NCI-H510A (cell line): ENCODE measurements at regions not wholly inside any gene's neighbourhood (a gene's known extent, or its start where the extent isn't known, plus 50 kb on each side); places are given as distances from the start of the nearest gene placed in this dataset.
"Not testable (repeated sequence)": the region's sequence is repeated elsewhere in the genome, so short reads cannot be mapped to it uniquely, and the experiment has no call there.

Source experiments
- DNase-seq: peaks from one replicate; lab custom pipeline; 2025; lab: John Stamatoyannopoulos, UW

DNA sequence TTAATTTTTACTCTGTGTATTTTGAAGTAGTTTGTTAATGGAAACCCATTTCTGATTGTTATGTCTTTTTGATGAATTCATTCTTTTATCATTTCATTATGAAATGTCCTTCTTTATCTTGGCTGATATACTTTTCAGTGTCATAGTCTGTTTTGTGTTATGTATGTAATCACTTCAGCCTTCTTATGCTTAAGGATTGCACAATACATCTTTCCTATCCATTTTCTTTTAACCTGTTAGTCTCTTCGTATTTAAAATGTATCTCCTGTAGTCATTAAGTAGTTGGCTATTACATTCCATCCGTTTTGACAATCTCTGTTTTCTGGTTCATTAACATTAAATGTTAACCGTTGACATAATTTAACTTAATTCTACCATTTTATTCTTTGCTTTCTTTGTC, 344.6 kb upstream of the CTNND2 start:
- no peak for DNase-seq

DNA sequence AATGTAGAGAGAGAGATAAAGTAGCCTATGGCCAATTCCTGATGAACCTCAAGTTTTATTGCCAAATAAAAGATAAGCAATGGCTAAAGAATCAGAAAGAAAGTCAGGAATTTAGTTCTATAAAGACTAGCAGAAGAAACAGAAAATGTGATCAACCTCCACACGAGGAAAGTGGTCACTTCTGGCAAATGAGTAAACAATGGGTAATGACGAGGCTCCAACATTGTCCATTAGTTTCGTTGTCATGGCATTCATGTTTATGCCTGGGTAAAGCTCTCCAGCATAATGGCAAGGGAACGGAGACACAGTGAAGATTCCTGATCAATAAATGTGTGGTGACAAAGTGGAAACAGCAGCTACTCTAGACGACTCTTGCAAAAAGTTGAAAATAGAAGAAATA, 341.8 kb upstream of the CTNND2 start:
- DNase-seq: no peak

DNA sequence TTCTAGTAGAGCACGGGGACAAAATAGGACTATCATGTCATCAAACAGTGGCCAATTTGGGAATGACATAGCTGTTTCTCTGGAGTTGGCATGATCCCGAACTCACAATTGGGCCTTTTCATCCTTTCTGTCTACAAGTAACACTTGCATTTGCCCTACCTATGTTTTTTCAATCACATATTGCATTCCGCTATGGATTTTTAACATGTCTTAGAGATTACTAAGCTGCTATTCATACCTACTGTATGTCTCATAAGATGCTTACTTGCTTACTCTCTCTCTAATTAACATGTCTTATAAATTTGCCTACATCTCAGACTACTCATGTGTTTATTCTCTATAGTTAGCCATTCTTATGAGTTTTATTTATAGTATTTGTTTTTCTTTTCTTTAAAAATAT, 341.2 kb upstream of the CTNND2 start:
- no peak for DNase-seq

DNA sequence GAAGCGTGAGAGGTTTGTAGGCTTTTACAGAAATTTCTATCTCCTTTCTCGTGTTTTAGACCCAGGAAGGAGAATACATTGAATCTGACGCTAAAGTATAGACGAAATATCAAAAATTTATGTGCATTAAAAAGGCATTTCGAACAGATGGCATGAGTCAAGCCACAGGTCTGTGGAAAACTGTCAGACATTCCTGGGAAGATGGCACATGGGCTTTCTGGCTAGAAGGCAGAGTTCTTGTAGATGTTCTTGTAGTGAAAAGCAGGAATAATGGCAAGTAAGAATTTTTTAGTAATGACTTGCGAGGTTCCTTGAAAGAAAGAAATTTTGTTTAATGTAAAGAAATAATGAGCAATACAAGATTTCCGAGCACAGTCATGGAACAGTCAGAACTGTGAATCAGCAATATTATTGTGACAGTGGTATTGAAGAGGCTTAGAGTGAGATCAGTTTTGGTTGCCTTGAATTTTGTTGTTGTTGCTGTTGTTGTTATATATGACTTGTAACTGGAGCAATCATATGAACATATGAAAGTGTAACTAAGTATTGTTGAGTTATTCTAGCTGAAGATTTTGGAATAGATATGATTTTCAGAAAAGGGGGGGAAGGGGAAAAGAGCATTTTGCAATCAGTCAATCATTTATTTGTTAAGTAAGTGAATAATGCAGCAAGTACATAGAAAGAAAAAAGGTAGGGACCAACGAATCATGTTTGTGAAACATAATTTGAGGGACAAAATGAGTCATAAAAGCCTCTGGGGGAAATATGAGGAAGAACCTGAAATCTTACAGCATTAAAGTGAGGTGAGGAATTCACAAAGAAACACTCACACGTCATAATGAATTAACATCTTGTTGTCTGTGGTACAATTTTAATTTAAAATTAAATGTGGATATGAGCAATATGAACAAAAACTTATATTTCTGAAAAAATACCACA, 339.0 kb upstream of the CTNND2 start:
- no peak for DNase-seq

DNA sequence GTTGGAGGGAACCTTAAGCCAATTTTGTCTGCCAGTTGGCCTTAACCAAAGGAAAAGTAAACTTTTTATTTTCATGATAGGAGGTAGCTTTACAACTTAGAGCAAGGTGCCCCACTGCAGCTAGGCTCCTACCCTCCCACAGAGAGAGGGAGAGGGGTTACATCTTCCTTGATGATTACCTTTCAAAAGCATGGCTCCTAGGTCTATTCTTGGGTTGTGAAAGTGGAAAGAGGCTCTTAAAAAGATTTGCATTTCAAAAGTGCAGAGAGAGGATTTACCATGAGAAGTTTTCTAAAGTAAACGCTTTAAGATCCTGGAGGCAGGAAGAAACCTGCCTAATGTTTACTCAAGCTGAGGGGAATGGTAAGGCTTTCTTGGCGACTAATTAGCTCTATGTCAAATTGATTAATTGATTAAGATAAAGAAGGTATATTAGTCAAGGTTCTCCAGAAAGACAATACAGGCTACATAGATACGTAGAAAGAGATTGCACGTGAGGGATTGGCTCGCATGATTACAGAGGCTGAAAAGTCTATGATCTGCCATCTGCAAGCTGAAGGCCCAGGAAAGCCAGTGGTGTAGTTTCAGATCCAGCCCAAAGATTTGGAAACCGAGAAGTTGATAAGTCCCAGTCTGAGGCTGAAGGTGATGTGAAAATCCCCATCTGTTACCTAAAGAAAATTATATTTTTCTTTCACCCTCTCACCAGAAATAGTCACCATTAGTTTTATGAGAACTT, 333.8 kb upstream of the CTNND2 start:
- DNase-seq: no peak

DNA sequence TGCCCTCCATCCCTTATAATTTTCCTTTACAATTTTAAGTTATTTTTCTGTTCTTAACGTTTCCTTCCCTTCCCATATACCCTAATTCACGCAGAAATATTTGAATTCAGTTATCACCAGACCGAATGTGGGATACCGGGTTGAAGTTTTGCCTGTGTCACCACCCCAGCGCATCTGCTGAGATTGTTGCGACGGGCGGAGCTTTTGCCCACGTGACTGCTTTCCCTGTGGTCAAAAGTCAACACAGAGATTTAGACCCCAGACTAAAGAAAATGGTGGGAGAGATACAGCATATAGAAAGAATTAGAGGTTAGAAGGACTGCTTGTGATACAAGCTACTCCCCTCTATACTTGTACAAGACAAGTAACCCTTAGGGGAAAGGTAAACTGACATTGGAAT, 326.4 kb upstream of the CTNND2 start:
- no peak for DNase-seq

DNA sequence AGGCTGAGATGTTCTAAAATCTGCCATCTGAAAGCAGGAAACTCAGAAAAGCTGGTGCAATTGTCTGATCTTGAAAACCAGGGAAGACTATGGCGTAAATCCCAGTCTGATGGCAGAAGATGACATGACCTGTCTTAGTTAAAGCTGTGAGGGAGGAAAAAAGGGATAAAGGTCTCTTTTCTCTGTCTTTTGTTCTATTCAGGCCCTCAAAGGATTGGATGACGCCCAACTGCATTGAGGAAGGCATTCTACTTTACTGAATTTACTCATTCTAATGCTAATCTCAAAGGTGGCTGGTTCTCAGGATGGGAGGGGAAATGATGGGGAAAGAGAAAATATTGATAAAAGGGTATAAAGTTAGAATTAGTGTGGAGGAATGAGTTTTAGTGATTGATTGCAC, 312.8 kb upstream of the CTNND2 start:
- no peak for DNase-seq

DNA sequence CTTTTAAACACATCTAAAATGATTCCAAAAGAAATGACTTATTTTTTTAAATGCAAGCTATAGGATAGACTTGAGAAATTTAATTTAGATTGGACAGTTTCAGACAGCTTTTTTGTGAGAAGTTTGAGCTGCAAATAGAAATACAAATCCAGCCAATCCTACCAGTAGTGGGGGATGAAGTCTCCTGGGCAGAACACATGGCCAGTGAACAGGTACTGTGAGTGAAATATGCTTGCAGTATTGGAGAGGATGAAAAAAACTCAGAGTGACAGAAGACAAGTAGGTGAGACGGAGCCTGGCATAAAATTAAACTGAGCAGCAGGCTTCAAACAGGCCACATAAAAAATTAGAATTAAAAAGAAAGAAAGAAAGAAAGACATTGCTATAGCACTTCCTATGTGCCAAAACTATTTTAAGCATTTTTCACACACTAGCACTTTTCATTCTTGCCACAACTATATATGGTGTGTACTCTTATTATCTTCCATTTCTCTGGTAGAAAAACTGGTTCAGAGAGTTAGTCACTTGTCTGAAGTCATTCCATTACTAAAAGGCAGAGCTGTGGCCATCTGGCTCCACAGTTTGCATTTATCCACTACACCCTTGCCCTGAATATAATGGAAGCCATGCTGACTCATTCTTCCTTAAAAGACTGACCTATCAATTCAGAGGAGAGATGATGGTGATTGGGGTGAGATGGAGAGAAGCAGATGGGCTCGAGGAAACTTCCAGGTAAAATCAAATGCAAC, 310.2 kb upstream of the CTNND2 start:
- DNase-seq: no peak

DNA sequence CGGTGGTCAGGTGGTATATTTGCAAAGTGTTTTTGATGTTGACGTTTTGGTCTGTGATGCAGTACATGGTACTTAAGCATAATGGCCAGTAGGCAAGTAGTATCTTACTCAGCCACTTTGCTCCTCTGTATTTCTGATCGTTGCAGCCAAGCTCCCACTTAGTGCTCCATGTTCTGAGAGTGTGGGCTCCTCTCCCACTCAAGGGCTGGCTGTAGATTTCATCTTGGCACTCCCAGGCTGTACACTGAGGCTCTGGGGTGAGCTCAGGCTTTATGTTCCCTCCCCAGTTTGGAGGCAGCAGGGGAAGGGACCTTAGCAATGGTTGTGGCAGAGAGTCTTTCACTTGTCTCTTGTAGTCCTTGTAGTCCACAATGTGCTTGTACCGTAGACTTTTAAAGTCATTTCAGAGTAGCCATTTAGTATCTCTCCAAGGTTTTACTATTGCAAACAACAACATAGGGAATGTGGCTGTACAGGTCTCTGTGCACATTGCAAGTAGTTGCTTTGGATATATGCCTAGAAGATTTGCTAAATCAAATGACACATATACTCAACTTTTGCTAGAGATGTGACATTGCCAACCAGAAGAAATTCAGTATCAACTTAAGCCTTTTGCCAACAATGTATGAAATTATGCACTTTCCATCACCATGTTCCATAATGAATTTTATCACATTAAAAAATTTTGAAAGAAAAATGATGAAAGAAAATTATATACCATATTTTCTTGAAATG, 304.3 kb upstream of the CTNND2 start:
- no peak for DNase-seq

DNA sequence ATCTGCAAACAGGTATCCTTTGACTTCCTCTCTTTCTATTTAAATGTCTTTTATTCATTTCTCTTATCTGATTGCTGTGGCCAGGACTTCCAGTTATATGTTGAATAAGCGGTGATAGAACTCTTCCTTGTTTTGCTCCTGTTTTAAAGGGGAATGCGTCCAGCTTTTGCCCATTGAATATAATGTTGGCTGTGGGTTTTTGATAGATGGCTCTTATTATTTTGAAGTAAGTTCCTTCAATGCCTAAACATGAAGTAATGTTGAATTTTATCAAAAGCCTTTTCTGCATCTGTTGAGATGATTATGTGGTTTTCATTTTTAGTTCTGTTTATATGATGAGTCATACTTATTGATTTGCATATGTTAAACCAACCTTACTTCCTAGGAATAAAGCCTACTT, 300.5 kb upstream of the CTNND2 start:
- no peak for DNase-seq

DNA sequence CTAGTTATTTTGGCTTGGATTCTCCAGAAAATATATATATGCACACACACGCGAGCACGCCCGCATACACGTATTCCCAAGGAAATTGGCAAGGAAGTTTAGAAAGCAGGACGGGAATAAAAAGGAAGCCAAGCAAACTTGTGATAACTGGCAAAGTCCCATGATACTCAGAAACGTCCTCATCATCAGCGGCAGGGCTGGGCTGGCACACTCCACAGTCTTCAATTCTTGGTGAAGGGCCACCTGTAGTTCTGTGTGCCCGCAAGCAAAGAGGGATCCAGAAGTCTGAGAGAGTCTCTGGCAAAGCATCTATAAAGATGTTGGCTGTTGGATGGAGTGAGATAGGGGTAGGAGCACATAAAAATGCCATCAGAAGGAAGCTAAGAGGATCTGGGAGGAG, 289.3 kb upstream of the CTNND2 start:
- no peak for DNase-seq

DNA sequence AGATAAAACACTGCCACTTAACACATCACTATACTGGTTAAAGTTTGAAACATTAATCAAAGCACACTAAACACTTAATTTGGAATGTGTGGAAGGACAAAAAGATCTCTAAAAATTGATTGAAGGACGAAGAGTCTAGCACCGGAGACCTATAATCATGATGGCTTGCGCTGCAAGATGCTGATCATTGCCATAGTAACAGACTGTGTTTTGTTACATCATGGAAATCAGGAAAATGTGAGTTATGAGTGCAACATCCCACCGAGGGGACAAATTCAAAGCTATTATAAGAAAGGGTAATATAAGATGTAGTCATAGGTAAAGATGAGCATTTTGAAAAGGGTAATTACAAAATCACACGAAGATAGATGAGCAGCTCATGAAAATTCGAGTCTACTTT, 278.8 kb upstream of the CTNND2 start:
- DNase-seq: no peak

DNA sequence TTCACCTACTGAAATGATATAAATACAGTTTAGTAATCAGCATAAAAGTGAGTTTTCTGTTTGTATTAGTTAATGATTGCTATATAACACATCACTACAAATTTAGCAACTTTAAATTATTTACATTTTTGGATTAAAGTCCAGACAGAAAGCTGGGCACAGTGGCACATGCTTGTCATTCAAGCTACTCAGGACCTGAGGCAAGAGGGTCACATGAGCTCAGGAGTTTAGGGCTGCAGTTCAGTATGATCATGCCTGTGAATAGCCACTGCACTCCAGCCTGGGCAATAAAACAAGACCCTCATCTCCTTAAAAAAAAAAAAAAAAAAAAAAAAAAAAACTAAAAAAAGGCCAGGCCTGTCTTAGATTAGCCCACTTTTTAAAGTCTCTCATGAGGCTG, 273.6 kb upstream of the CTNND2 start:
- DNase-seq: no peak

DNA sequence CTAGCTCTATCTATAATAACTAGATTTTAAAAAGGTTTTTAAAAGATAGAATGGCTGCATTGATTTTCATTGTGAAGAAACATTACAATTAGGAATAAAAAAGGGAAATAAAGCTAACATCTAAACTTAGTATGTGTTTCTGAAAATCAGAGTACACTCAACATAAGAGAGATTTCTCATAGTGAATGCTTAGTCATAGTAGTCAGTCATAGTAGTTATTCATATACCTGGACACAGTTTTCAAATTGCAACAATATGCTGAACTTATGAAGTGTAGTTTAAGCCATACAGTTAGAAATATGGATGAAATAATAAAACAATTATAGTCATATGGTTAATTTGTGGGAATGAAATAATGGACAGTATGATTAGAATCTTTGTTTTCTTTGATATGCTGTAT, 273.0 kb upstream of the CTNND2 start:
- no peak for DNase-seq

DNA sequence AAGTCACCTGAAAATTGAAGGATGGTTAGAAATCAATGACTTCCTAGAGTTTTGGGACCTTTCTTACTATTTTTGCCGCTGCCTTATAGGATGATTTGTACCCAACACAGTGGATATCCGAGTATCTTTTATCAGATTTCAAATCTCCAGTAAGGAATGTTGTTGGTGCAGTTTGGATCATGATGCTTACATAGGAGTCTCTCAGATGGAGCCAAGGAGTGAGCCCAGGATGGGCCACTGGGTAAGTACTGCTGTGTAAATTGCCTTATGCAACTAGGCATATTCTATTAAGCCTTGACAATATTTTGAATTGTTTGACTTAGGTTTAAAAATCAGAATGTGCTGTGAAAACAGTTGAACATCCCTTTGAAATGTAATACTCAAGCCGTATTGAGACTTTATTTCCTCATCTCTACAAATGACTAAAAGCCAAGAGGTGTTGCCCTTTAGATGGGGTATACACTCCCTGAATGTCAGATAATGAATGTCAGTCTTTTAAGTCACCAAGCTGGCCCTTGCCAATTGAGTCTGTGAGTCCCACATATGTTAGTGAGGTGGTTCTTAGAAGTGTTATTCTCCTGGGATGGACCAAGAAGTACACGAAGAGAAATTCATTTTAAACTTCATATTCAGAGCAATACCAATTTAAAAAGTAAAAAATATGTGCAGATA, 271.8 kb upstream of the CTNND2 start:
- no peak for DNase-seq

DNA sequence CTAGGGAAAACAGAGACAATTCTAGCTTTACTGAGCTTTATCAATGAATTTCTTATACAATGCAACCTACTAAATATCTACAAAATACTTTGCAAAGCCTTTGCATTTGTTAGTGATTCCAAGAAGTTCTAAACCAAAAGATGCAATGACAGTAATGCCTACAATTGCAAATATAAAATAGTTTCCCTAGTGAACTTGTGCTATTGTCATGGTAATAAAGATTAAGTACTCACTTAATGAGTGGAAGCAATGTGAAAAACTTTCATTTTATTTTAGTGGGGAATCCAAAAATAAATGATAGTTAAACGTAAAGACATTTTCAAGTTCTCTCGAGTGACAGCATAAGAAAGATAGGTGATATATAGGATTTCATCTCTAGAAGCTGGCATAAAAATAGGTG, 270.5 kb upstream of the CTNND2 start:
- DNase-seq: no peak

DNA sequence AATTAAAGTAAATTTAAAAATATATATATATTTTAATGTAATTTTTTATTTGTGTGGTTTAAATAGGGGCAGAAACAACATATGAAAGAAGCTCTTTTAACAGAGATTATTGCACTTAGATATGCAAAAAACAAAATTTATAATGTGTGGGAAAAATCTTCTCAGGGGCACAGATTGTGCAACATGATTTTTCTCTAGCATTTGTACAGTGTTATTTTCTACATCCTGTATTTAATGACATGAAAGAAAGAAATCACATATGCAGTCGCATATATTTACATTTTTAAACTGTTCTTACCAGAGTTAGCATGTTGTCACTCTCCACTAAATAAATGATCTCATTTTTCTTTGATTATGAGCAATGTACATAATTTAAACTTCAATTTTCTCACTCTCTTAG, 265.3 kb upstream of the CTNND2 start:
- DNase-seq: no peak

DNA sequence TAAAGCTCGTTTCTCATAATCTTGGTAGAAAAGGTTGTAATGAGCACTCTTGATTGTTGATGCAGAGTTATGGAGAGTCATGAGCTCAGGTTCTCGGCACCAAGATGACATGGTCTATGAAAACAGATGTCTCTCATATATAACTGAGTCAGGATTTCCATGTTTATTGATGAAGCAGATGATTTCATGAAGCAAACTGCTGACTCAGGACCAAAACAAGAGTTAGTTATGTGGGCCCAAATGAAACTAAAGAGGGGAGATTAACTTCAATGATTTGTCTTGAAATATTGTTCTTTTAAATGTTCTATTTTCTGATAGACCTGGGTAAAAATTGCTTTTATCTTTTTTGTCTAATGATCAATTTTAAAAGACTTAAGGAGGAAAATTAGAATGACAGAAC, 258.6 kb upstream of the CTNND2 start:
- no peak for DNase-seq

DNA sequence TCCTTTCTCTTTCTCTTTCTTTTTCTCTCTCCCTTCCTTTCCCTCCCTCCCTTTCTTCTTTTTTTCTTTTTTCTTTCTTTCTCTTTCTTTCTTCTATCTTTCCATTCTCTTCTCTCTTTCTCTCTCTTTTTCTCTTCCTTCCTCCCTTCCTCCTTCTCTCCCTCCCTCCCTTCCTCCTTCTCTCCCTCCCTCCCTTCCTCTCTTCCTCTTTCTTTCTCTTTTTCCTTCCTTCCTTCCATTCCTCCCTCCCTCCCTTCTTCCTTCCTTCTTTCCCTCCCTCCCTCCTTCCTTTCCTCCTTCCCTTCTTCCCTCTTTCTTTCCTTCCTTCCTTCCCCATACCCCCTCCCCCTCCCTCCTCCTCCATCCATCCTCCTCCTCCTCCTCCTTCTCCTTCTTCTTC, 243.3 kb upstream of the CTNND2 start:
- DNase-seq: no peak

DNA sequence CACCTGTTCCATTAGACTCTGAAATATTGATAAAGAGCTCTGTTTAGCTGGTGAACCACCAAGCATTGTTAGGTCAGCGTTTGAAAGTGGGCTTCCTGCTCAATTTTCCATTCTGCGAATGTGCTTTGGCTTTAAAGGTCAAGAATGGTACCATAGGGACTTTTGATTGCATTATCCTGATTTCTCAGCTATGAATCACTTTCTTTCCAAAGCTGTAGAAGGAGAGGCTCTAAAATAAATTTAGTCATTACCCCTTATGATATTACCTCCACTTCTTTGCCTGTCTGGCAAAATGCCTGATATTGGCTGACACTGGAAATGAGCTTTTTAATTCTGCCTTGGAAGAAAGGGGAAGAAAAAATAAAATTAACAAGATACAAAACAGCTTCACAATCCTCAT, 237.2 kb upstream of the CTNND2 start:
- no peak for DNase-seq

DNA sequence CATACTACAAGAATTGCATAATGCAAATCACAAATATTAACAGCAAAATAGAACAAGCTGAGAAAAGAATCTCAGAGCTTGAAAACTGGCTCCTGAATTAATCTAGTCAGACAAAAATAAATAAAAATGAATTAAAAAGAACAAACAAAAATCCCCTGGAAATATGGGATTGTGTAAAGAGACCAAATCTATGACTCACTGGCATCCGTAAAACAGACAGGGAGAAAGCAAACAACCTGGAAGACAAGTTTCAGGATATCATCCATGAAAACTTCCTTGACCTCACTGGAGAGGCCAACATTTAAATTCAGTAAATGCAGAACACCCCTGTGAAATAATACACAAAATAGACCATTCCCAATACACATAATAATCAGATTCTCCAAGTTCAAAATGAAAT, 229.3 kb upstream of the CTNND2 start:
- DNase-seq: no peak

DNA sequence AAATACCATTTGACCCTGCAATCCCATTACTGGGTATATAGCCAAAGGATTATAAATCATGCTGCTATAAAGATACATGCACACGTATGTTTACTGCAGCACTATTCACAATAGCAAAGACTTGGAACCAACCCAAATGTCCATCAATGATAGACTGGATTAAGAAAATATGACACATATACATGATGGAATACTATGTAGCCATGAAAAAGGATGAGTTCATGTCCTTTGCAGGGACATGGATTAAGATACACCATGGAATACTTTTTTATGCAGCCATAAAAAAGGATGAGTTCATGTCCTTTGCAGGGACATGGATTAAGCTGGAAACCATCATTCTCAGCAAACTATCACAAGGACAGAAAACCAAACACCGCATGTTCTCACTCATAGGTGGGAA, 226.8 kb upstream of the CTNND2 start:
- not testable (repeated sequence) for DNase-seq
